IMR-90 (cell line): ENCODE measurements at regions not wholly inside any gene's neighbourhood (a gene's known extent, or its start where the extent isn't known, plus 50 kb on each side); places are given as distances from the start of the nearest gene placed in this dataset.

Experiments
- ATAC-seq: fragments of 200-7000 bp; cut with Tn5 transposase; 2 replicates; pipeline ENCODE4 v1.9.1; 2020; ENCODE audit warnings: low read depth, mild to moderate bottlenecking, moderate library complexity
- BruUV-seq: library from RNA; stranded (reverse); fragments of 400-500 nt; replicated peaks from 2 replicates; lab custom pipeline; 2021; lab: Mats Ljungman, UMichigan
- CTCF ChIA-PET: fragments of 300-600 bp; formaldehyde crosslinking; extraction: SDS; loops from one replicate; lab custom pipeline; 2021; ENCODE audit warnings: antibody characterized with exemption; lab: Yijun Ruan, JAX
- POLR2A ChIA-PET: fragments of 300-600 bp; sonication (Branson Sonifier 250); formaldehyde crosslinking; loops from one replicate; lab custom pipeline; 2022; ENCODE audit warnings: antibody characterized with exemption; ENCODE audit not compliant: unreplicated experiment; lab: Charles Lee
- DNase-seq: peaks from one replicate; pipeline ENCODE4 v3.0.0; 2013
- H2AFZ ChIP-seq: replicated peaks from 2 replicates; pipeline ENCODE3; 2013; ENCODE audit warnings: low read length, mild to moderate bottlenecking; ENCODE audit not compliant: poor library complexity
- H2AK5ac ChIP-seq: 2 replicates; pipeline ENCODE4 v1.6.1; 2013; ENCODE audit warnings: low read depth, low read length, inconsistent platforms
- H2AK9ac ChIP-seq: replicated peaks from 2 replicates; pipeline ENCODE3; 2013; ENCODE audit warnings: mild to moderate bottlenecking, low read depth, low read length, moderate library complexity; ENCODE audit not compliant: poor library complexity
- H2BK120ac ChIP-seq: 2 replicates; pipeline ENCODE4 v1.6.1; 2013; ENCODE audit warnings: low read depth, low read length, inconsistent platforms
- H2BK15ac ChIP-seq: 3 replicates; pipeline ENCODE4 v1.6.1; 2013; ENCODE audit warnings: low read depth, low read length, inconsistent platforms
- H2BK20ac ChIP-seq: 2 replicates; pipeline ENCODE4 v1.6.1; 2013; ENCODE audit warnings: low read depth, mild to moderate bottlenecking, inconsistent platforms, low read length, moderate library complexity
- H2BK5ac ChIP-seq: 2 replicates; pipeline ENCODE4 v1.6.1; 2013; ENCODE audit warnings: mild to moderate bottlenecking, low read depth, low read length, inconsistent platforms; ENCODE audit not compliant: poor library complexity, severe bottlenecking
- H3K14ac ChIP-seq: replicated peaks from 2 replicates; pipeline ENCODE4 v1.6.1; 2013; ENCODE audit warnings: low read depth, low read length, inconsistent platforms
- H3K18ac ChIP-seq: 2 replicates; pipeline ENCODE4 v1.6.1; 2013; ENCODE audit warnings: low read depth, low read length, control low read depth
- H3K23ac ChIP-seq: 2 replicates; pipeline ENCODE4 v1.6.1; 2013; ENCODE audit warnings: low read depth, low read length, inconsistent platforms
- H3K27ac ChIP-seq: 2 replicates; pipeline ENCODE4 v1.5.1; 2013; ENCODE audit warnings: mild to moderate bottlenecking, control low read depth, low read length; ENCODE audit not compliant: insufficient read depth
- H3K27me3 ChIP-seq: 2 replicates; pipeline ENCODE4 v1.6.1; 2013; ENCODE audit warnings: low read length; ENCODE audit not compliant: control insufficient read depth, insufficient read depth
- H3K36me3 ChIP-seq: 2 replicates; pipeline ENCODE4 v1.6.1; 2013; ENCODE audit warnings: low read length, mixed read lengths; ENCODE audit not compliant: control insufficient read depth, insufficient read depth
- H3K4ac ChIP-seq: 2 replicates; pipeline ENCODE4 v1.6.1; 2013; ENCODE audit warnings: low read depth, low read length, inconsistent platforms
- H3K4me1 ChIP-seq: 2 replicates; pipeline ENCODE4 v1.6.1; 2013; ENCODE audit warnings: low read length, mixed read lengths; ENCODE audit not compliant: control insufficient read depth, insufficient read depth
- H3K4me2 ChIP-seq: 2 replicates; pipeline ENCODE4 v1.6.1; 2013; ENCODE audit warnings: low read depth, mild to moderate bottlenecking, control low read depth, low read length, moderate library complexity
- H3K4me3 ChIP-seq: 2 replicates; pipeline ENCODE4 v1.5.1; 2013; ENCODE audit warnings: low read depth, mild to moderate bottlenecking, control low read depth, low read length, moderate library complexity; ENCODE audit not compliant: insufficient read depth
- H3K56ac ChIP-seq: 2 replicates; pipeline ENCODE4 v1.6.1; 2013; ENCODE audit warnings: low read length, inconsistent platforms; ENCODE audit not compliant: insufficient read depth; ENCODE audit errors: extremely low read depth
- H3K79me1 ChIP-seq, 2 experiments: 2 replicates each; pipeline ENCODE4 v1.6.1; 2013; ENCODE audit warnings: low read length in 2 of 2, inconsistent platforms in 1 of 2, low read depth in 1 of 2
- H3K9ac ChIP-seq: 2 replicates; pipeline ENCODE4 v1.6.1; 2013; ENCODE audit warnings: low read depth, low read length, control low read depth
- H3K9me1 ChIP-seq: 2 replicates; pipeline ENCODE4 v1.6.1; 2013; ENCODE audit warnings: low read length, inconsistent platforms; ENCODE audit not compliant: insufficient read depth
- H3K9me3 ChIP-seq: 2 replicates; pipeline ENCODE4 v1.6.1; 2013; ENCODE audit warnings: low read length; ENCODE audit not compliant: control insufficient read depth, insufficient read depth
- H4K20me1 ChIP-seq: 2 replicates; pipeline ENCODE4 v1.6.1; 2013; ENCODE audit warnings: low read length, inconsistent platforms; ENCODE audit not compliant: insufficient read depth
- H4K5ac ChIP-seq: 2 replicates; pipeline ENCODE4 v1.6.1; 2013; ENCODE audit warnings: mild to moderate bottlenecking, low read depth, low read length, control low read depth
- H4K8ac ChIP-seq, 2 experiments: 2 replicates each; pipeline ENCODE4 v1.6.1; 2013; ENCODE audit warnings: low read depth in 2 of 2, low read length in 2 of 2, control low read depth in 1 of 2, inconsistent platforms in 1 of 2
- H4K91ac ChIP-seq: 2 replicates; pipeline ENCODE4 v1.6.1; 2013; ENCODE audit warnings: low read depth, low read length, inconsistent platforms; ENCODE audit not compliant: insufficient read depth
- BHLHE40 ChIP-seq: fragments of 150-350 bp; IDR thresholded peaks from 2 replicates; pipeline ENCODE4 v1.6.1; 2016; ENCODE audit warnings: mild to moderate bottlenecking, low read depth, low read length
- CEBPB ChIP-seq: IDR thresholded peaks from 2 replicates; pipeline ENCODE4 v1.6.1; 2012; ENCODE audit warnings: low read depth, low read length, improper control_type of control experiment
- CHD1 ChIP-seq: IDR thresholded peaks from 2 replicates; pipeline ENCODE4 v1.6.1; 2012; ENCODE audit warnings: low read depth, low read length, improper control_type of control experiment
- MAFK ChIP-seq: IDR thresholded peaks from 2 replicates; pipeline ENCODE4 v1.6.1; 2012; ENCODE audit warnings: low read depth, low read length, improper control_type of control experiment
- MAZ ChIP-seq: IDR thresholded peaks from 2 replicates; pipeline ENCODE4 v1.6.1; 2012; ENCODE audit warnings: low read depth, mild to moderate bottlenecking, low read length, improper control_type of control experiment, moderate library complexity, borderline replicate concordance
- MXI1 ChIP-seq: IDR thresholded peaks from 2 replicates; pipeline ENCODE4 v1.6.1; 2012; ENCODE audit warnings: low read depth, mild to moderate bottlenecking, low read length, moderate library complexity, borderline replicate concordance
- NFE2L2 ChIP-seq: fragments of 150-350 bp; IDR thresholded peaks from 2 replicates; pipeline ENCODE4 v1.6.1; 2016; ENCODE audit warnings: low read depth, mild to moderate bottlenecking, low read length
- RCOR1 ChIP-seq: IDR thresholded peaks from 2 replicates; pipeline ENCODE4 v1.6.1; 2012; ENCODE audit warnings: mild to moderate bottlenecking, low read length, improper control_type of control experiment; ENCODE audit not compliant: insufficient replicate concordance
- SMC3 ChIP-seq: fragments of 150-350 bp; IDR thresholded peaks from 2 replicates; pipeline ENCODE4 v1.6.1; 2016; ENCODE audit warnings: low read depth, mild to moderate bottlenecking, antibody characterized with exemption, low read length, moderate library complexity
- USF2 ChIP-seq: fragments of 150-350 bp; IDR thresholded peaks from 2 replicates; pipeline ENCODE4 v1.6.1; 2017; ENCODE audit warnings: mild to moderate bottlenecking, antibody characterized with exemption, low read length, low read depth
- WGBS, 2 experiments: methylation state at CpG; one replicate each; pipeline versions ENCODE4 v1.1.5 to v1.1.7; 2013; ENCODE audit warnings: missing lambda C conversion rate in 2 of 2; ENCODE audit not compliant: insufficient read length in 1 of 2; ENCODE audit errors: extremely low coverage in 2 of 2; 5-methylcytosine and 5-hydroxymethylcytosine counted together
- dilution Hi-C: fragments of 300-500 bp; cut with HindIII; formaldehyde crosslinking; loops from one replicate; pipeline ENCODE4 v1.14.3; 2018; ENCODE audit warnings: low sequenced_read_pairs; ENCODE audit not compliant: unreplicated experiment
- in situ Hi-C: fragments of 300-500 bp; cut with MboI; formaldehyde crosslinking; loops from 3 replicates; pipeline ENCODE4 v1.14.3; 2019; ENCODE audit warnings: low sequenced_read_pairs, inconsistent platforms, mixed read lengths
- intact Hi-C: fragments of 100-400 bp; cut with micrococcal nuclease; formaldehyde crosslinking; loops from 2 replicates; pipeline ENCODE4 v1.10.0; 2022

DNA sequence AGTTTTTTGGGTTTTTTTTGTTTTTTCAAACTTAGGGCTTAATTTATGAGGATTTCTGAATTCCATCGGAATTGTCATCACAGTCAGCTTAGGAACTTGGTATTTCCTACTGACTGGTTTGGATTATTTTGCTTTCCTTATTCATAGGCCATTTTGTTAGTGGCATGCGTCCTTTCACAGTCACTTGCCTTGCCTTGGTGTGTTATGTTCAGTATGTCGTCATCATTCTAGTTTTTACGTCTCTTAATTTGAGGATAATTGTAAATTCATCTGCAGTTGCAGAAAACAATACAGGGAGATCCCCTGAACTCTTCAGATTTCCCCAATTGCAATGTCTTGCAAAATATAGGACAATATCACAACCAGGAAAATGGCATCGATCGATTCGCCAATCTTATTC lies 485.3 kb downstream of the CBLN2 start:
- Histone ChIP-seq H2BK5ac (no peak overlapping the region), H3K9ac (no peak overlapping the region), H3K56ac (no peak overlapping the region), H3K4me1 (no peaks in the 10 kb centered on the region), H4K91ac (no peak overlapping the region), H3K4me2 (no peak overlapping the region), H3K4me3 (no peak overlapping the region), H4K20me1 (no peaks in the 10 kb centered on the region), H3K27ac (no peak overlapping the region), H3K9me3 (peaks cover 7% of the 10 kb centered on the region), H3K4ac (no peak overlapping the region), H3K36me3 (no peaks in the 10 kb centered on the region), H2BK15ac (no peak overlapping the region), H3K14ac (no peak overlapping the region), H2BK20ac (no peak overlapping the region), H3K79me1 (no peaks in the 10 kb centered on the region), H4K5ac (no peak overlapping the region), H3K9me1 (no peaks in the 10 kb centered on the region), H3K23ac (no peak overlapping the region), H3K27me3 (no peaks in the 10 kb centered on the region), H2BK120ac (no peak overlapping the region), H2AK9ac (no peak overlapping the region), H2AFZ (no peak overlapping the region), H2AK5ac (no peak overlapping the region), H4K8ac (no peak overlapping the region), H3K18ac (no peak overlapping the region)
- WGBS, 2 experiments, result no CpG with 5 or more reads among the region's 7 CpGs
- dilution Hi-C loops, result no loop called here
- in situ Hi-C loops, result no loop called here
- intact Hi-C loops, result no loop called here
- ChIA-PET POLR2A (no interaction called here), CTCF (no interaction called here)
- ATAC-seq (no peak), DNase-seq (no peak)
- no peak for TF ChIP-seq RCOR1
- no peak for TF ChIP-seq SMC3
- TF ChIP-seq MXI1, result no peak
- TF ChIP-seq USF2, result no peak
- TF ChIP-seq CHD1, result no peak
- TF ChIP-seq NFE2L2, result no peak
- TF ChIP-seq MAZ, result no peak
- TF ChIP-seq MAFK, result no peak
- TF ChIP-seq CEBPB, result no peak
- no peak for TF ChIP-seq BHLHE40
- BruUV-seq, result no TSS peak
